Glutamatergic neuron (in vitro differentiated cells): ENCODE measurements at regions not wholly inside any gene's neighbourhood (a gene's known extent, or its start where the extent isn't known, plus 50 kb on each side); places are given as distances from the start of the nearest gene placed in this dataset.
A peak's percentile ranks its signal among the peaks of the same experiment; 100 is the strongest.

Experiments used
- DNase-seq: peaks from one replicate; pipeline ENCODE4 v3.0.0; 2022
- H3K27ac Mint-ChIP-seq: one replicate; pipeline ENCODE4 v1.8.0; 2020; ENCODE audit warnings: mild to moderate bottlenecking, mixed read lengths, inconsistent platforms; ENCODE audit not compliant: unreplicated experiment
- H3K27me3 Mint-ChIP-seq: one replicate; pipeline ENCODE4 v1.8.0; 2020; ENCODE audit warnings: mild to moderate bottlenecking, moderate library complexity, mixed read lengths, inconsistent platforms; ENCODE audit not compliant: unreplicated experiment
- H3K36me3 Mint-ChIP-seq: one replicate; pipeline ENCODE4 v1.8.0; 2020; ENCODE audit warnings: mild to moderate bottlenecking, mixed read lengths, inconsistent platforms; ENCODE audit not compliant: unreplicated experiment
- H3K4me1 Mint-ChIP-seq: one replicate; pipeline ENCODE4 v1.8.0; 2020; ENCODE audit warnings: mild to moderate bottlenecking, low read depth, mixed read lengths, inconsistent platforms; ENCODE audit not compliant: unreplicated experiment
- H3K4me3 Mint-ChIP-seq: one replicate; pipeline ENCODE4 v1.8.0; 2020; ENCODE audit warnings: mild to moderate bottlenecking, mixed read lengths, inconsistent platforms; ENCODE audit not compliant: unreplicated experiment
- H3K9me3 Mint-ChIP-seq: one replicate; pipeline ENCODE4 v1.8.0; 2020; ENCODE audit warnings: mild to moderate bottlenecking, moderate library complexity, mixed read lengths, inconsistent platforms; ENCODE audit not compliant: unreplicated experiment
- TF ChIP-seq, protein P1 (sequence below): fragments of 200-600 bp; sonication (generic); IDR thresholded peaks from one replicate; pipeline ENCODE4 v1.5.0; 2021; ENCODE audit not compliant: partially characterized antibody, unreplicated experiment

DNA sequence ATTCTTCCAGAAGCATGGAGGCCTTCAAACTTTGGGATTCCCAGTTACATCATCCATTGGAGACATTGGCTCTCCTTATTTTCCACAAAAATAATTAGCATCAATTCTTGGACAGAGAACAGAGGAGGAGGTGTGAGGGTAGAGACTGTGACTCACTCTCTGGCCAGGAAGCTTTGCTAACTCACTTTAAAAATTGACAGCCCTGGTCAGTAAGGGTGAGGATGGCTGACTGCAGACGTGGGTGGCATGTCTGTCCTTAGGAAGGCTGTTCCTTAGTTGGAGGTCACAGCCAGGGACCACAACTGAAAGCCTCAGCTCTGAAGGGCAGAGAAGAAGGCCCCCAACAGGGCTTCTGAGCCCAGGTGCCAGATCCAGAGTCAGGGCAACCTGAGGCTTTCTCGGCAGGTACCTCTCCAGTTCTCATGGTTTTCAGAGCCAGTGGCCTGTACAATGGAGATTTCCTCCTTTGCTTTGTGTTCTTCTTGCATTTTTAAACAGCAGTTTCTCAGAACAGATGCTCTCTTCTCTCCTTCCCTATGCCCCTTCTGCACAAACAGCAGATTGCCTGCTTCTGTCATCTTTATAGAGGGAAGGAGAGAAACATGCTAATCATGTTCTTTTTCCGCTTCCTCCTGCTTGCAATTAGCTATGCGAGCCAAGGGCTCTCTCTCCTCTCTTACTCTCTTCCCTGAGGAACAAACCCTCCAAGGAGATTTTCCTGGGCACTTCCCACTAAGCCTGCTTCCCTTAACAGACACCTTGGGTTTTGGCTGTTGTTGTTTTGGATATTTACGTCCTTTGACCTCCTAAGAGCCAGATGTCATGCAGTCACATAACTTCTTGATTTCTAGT, 92.5 kb upstream of the ZNF366 start:
- Mint-ChIP-seq H3K36me3 (peaks cover 9% of the 10 kb centered on the region), H3K4me3 (peak overlapping the region; percentile 16), H3K27me3 (no peaks in the 10 kb centered on the region), H3K27ac (no peak overlapping the region), H3K4me1 (peaks cover 21% of the 10 kb centered on the region), H3K9me3 (peaks cover 4% of the 10 kb centered on the region)
- no peak for DNase-seq
- TF ChIP-seq, protein P1, sequence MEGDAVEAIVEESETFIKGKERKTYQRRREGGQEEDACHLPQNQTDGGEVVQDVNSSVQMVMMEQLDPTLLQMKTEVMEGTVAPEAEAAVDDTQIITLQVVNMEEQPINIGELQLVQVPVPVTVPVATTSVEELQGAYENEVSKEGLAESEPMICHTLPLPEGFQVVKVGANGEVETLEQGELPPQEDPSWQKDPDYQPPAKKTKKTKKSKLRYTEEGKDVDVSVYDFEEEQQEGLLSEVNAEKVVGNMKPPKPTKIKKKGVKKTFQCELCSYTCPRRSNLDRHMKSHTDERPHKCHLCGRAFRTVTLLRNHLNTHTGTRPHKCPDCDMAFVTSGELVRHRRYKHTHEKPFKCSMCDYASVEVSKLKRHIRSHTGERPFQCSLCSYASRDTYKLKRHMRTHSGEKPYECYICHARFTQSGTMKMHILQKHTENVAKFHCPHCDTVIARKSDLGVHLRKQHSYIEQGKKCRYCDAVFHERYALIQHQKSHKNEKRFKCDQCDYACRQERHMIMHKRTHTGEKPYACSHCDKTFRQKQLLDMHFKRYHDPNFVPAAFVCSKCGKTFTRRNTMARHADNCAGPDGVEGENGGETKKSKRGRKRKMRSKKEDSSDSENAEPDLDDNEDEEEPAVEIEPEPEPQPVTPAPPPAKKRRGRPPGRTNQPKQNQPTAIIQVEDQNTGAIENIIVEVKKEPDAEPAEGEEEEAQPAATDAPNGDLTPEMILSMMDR = no peak

DNA sequence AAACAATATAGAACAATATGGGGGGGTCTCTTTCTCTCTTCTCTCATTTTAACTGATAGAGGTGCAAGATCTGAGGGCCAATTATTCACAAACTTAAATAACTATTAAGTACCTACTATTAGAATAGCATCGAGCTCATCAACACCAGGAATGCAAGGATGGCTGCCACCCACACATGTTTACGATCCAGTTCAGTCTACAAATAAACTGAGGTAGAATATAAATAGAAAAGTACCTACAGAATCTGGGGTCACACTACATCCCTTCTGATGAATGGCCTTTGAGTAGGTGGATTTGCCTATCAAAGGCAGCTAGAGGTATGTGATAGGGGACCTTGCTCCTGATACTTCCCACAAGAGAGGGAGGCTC, 91.8 kb upstream of the ZNF366 start:
- peak overlapping the region; percentile 16 for H3K4me3 Mint-ChIP-seq
- H3K36me3 Mint-ChIP-seq = peaks cover 9% of the 10 kb centered on the region
- no peak for DNase-seq
- TF ChIP-seq, protein P1 = no peak
- H3K27ac Mint-ChIP-seq = no peak overlapping the region
- H3K27me3 Mint-ChIP-seq = no peaks in the 10 kb centered on the region
- peaks cover 2% of the 10 kb centered on the region for H3K9me3 Mint-ChIP-seq
- peaks cover 14% of the 10 kb centered on the region for H3K4me1 Mint-ChIP-seq

DNA sequence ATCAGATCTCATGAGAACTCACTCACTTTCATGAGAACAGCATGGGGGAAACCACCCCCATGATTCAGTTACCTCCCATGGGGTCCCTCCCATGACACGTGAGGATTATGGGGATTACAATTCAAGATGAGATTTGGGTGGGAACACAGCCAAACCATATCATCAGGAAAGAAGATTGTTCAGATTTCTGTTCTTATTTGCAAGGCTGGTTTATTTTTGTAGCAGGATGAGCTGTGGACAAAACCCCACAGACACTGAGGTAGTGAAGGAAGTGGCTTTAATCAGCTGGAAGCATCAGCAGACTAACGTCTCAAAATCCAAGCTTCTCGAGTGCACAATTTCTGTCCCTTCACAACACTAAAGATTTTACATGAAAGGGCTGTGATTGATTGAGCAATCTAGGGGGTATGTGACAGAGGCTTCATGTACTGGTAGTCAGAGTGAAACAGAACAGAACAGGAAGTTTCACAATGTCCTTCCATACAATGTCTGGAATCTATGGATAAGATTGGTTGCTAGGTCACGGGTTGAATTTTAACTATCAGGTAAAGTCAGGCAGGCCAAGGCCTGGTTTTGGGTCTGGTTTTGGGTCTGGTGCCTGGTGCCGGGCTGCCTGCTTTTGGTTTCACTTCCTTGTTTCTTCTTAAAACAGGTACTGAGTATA, 91.3 kb upstream of the ZNF366 start:
- Mint-ChIP-seq H3K4me1 (peaks cover 14% of the 10 kb centered on the region), H3K9me3 (peaks cover 2% of the 10 kb centered on the region), H3K27me3 (no peaks in the 10 kb centered on the region), H3K27ac (no peak overlapping the region), H3K36me3 (peaks cover 9% of the 10 kb centered on the region), H3K4me3 (peak overlapping the region; percentile 16)
- no peak for DNase-seq
- TF ChIP-seq, protein P1 = no peak

DNA sequence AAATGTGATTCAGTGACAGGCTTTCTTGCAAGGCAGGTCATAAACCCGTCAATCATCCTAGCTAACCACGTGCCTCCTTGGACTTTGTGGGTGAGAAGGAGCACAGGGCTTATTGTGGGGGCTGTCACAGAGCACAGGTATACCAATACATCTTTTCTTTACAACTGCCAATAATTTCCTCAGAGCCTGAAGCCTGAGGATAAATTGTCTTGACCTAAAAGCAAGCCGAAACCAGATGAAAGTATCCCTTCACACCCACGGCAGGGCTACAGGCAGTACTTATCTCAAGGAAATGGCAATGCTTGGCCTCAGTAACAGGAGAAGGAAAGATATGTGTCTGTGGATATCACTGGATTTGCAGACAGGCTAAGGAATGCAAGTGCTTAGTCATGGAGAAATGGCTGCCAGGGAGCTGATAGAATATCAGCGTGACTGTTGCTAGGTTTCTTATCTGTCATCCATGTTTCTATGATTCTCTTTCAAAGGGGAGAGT, 90.3 kb upstream of the ZNF366 start:
- TF ChIP-seq, protein P1 = no peak
- peaks cover 2% of the 10 kb centered on the region for H3K27me3 Mint-ChIP-seq
- H3K9me3 Mint-ChIP-seq = peaks cover 5% of the 10 kb centered on the region
- H3K4me3 Mint-ChIP-seq = no peak overlapping the region
- no peak for DNase-seq
- H3K27ac Mint-ChIP-seq = no peak overlapping the region
- peaks cover 9% of the 10 kb centered on the region for H3K36me3 Mint-ChIP-seq
- H3K4me1 Mint-ChIP-seq = peaks cover 17% of the 10 kb centered on the region

DNA sequence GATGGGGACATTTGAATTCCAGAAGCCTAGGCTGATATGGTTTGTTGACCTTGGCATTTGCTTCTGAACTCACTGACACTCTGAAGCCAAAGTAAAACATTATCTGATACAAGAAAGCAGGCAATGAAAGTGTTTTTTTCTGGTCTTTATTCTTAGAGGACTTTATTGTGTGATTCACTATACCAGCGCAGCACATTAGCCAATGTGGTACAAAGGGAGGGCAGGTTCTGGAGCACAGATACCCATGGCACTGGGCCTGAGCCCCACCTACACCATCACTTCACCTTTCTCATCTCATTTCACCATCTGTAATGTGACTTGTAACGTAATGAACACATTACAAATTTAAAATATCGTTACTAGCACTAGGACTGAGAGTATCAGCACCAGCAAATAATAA, 89.7 kb upstream of the ZNF366 start:
- TF ChIP-seq, protein P1 = no peak
- Mint-ChIP-seq H3K27me3 (peaks cover 2% of the 10 kb centered on the region), H3K27ac (no peak overlapping the region), H3K36me3 (peaks cover 9% of the 10 kb centered on the region), H3K9me3 (peaks cover 6% of the 10 kb centered on the region), H3K4me1 (peaks cover 20% of the 10 kb centered on the region), H3K4me3 (no peak overlapping the region)
- no peak for DNase-seq
